ENCODE measurements at regions not wholly inside any gene's neighbourhood (a gene's known extent, or its start where the extent isn't known, plus 50 kb on each side); places are given as distances from the start of the nearest gene placed in this dataset.

- TF ChIP-seq CTCF (IDR thresholded peaks at IDR 0.05), result no peak
- TF ChIP-seq POLR2A (IDR thresholded peaks at IDR 0.05), result no peak
- no peak for TF ChIP-seq EP300 (IDR thresholded peaks at IDR 0.05)
- no peak for TF ChIP-seq POLR2AphosphoS5 (IDR thresholded peaks at IDR 0.05)
- no peaks in the 10 kb centered on the region for H3K9me3 ChIP-seq
- no peak overlapping the region for H3K4me3 ChIP-seq
- WGBS, result 72% methylated on average over 10 of the region's 10 CpGs
- H3K27ac ChIP-seq, result no peak overlapping the region
- no peaks in the 10 kb centered on the region for H3K4me1 ChIP-seq
- no peak for DNase-seq (ENCODE audit: low spot score in 2 of 2)
- H3K27me3 ChIP-seq, result no peaks in the 10 kb centered on the region
- H3K36me3 ChIP-seq, result no peaks in the 10 kb centered on the region
Measured at GRCh38 chr2:145299368-145299767, 779.4 kb upstream of the ZEB2 start.

GRCh38 chr2:145292166-145292565 is 772.2 kb upstream of the ZEB2 start:
- H3K4me1 ChIP-seq, result peaks cover 2% of the 10 kb centered on the region
- no peak overlapping the region for H3K4me3 ChIP-seq
- H3K27me3 ChIP-seq, result no peaks in the 10 kb centered on the region
- no peak for TF ChIP-seq POLR2A (IDR thresholded peaks at IDR 0.05)
- TF ChIP-seq POLR2AphosphoS5 (IDR thresholded peaks at IDR 0.05), result no peak
- no peak for TF ChIP-seq CTCF (IDR thresholded peaks at IDR 0.05)
- no peak for TF ChIP-seq EP300 (IDR thresholded peaks at IDR 0.05)
- no peaks in the 10 kb centered on the region for H3K9me3 ChIP-seq
- H3K36me3 ChIP-seq, result no peaks in the 10 kb centered on the region
- H3K27ac ChIP-seq, result no peak overlapping the region
- DNase-seq (ENCODE audit: low spot score in 2 of 2), result no peak

- H3K27me3 ChIP-seq, result no peaks in the 10 kb centered on the region
- no peak overlapping the region for H3K4me3 ChIP-seq
- WGBS, result 74% methylated on average over 2 of the region's 2 CpGs
- no peaks in the 10 kb centered on the region for H3K36me3 ChIP-seq
- no peaks in the 10 kb centered on the region for H3K9me3 ChIP-seq
- DNase-seq (ENCODE audit: low spot score in 2 of 2), result no peak
- H3K27ac ChIP-seq, result no peak overlapping the region
- TF ChIP-seq EP300 (IDR thresholded peaks at IDR 0.05) (no peak), CTCF (IDR thresholded peaks at IDR 0.05) (no peak), POLR2A (IDR thresholded peaks at IDR 0.05) (no peak), POLR2AphosphoS5 (IDR thresholded peaks at IDR 0.05) (no peak)
- H3K4me1 ChIP-seq, result peaks cover 2% of the 10 kb centered on the region
Measured at GRCh38 chr2:145290986-145291385, 771.1 kb upstream of the ZEB2 start.

- no peak overlapping the region for H3K4me3 ChIP-seq
- H3K9me3 ChIP-seq, result no peaks in the 10 kb centered on the region
- H3K27ac ChIP-seq, result no peak overlapping the region
- no peaks in the 10 kb centered on the region for H3K27me3 ChIP-seq
- peaks cover 2% of the 10 kb centered on the region for H3K4me1 ChIP-seq
- TF ChIP-seq CTCF (IDR thresholded peaks at IDR 0.05) (no peak), POLR2AphosphoS5 (IDR thresholded peaks at IDR 0.05) (no peak), POLR2A (IDR thresholded peaks at IDR 0.05) (no peak), EP300 (IDR thresholded peaks at IDR 0.05) (no peak)
- H3K36me3 ChIP-seq, result no peaks in the 10 kb centered on the region
- 42% methylated on average over 4 of the region's 4 CpGs for WGBS
- DNase-seq (ENCODE audit: low spot score in 2 of 2), result no peak
Measured at GRCh38 chr2:145289946-145290345, 770.0 kb upstream of the ZEB2 start.

GRCh38 chr2:145288650-145289496 is 769.0 kb upstream of the ZEB2 start:
- DNase-seq (ENCODE audit: low spot score in 2 of 2), result no peak
- 78% methylated on average over 3 of the region's 3 CpGs for WGBS
- TF ChIP-seq POLR2AphosphoS5 (IDR thresholded peaks at IDR 0.05) (no peak), EP300 (IDR thresholded peaks at IDR 0.05) (no peak), POLR2A (IDR thresholded peaks at IDR 0.05) (no peak), CTCF (IDR thresholded peaks at IDR 0.05) (no peak)

More at GRCh38 chr2:145288650-145289496, 769.0 kb upstream of the ZEB2 start:
- H3K4me3 ChIP-seq, result no peak overlapping the region
- H3K4me1 ChIP-seq, result peaks cover 2% of the 10 kb centered on the region
- H3K27ac ChIP-seq, result no peak overlapping the region
- no peaks in the 10 kb centered on the region for H3K27me3 ChIP-seq
- no peaks in the 10 kb centered on the region for H3K9me3 ChIP-seq
- H3K36me3 ChIP-seq, result no peaks in the 10 kb centered on the region

Data from suprapubic skin (tissue), 4 donors.